ENCODE measurements at regions not wholly inside any gene's neighbourhood (a gene's known extent, or its start where the extent isn't known, plus 50 kb on each side); places are given as distances from the start of the nearest gene placed in this dataset.

GRCh38 chr7:7110706-7111105 lies 71.6 kb upstream of the C1GALT1 start:
- TF ChIP-seq POLR2A (IDR thresholded peaks at IDR 0.05; ENCODE audit: low read length) (no peak), GATA1 (IDR thresholded peaks at IDR 0.05; ENCODE audit: low read depth, low read length) (no peak)
